SU-DHL-6 (cell line): ENCODE measurements at regions not wholly inside any gene's neighbourhood (a gene's known extent, or its start where the extent isn't known, plus 50 kb on each side); places are given as distances from the start of the nearest gene placed in this dataset.
"Not testable (repeated sequence)": the region's sequence is repeated elsewhere in the genome, so short reads cannot be mapped to it uniquely, and the experiment has no call there.

Source experiments
- H2AFZ ChIP-seq: fragments of 200-600 bp; sonication (generic); 2 replicates; pipeline ENCODE4 v1.6.1; 2014; ENCODE audit warnings: low read depth, mild to moderate bottlenecking, moderate library complexity, mixed read lengths, antibody characterized with exemption, low read length; ENCODE audit not compliant: severe bottlenecking
- H3F3A ChIP-seq: fragments of 200-600 bp; shearing (Covaris generic); 2 replicates; pipeline ENCODE4 v1.6.0; 2016; ENCODE audit warnings: antibody characterized with exemption, mild to moderate bottlenecking; ENCODE audit not compliant: insufficient read depth
- H3K27ac ChIP-seq: fragments of 200-600 bp; sonication (generic); 2 replicates; pipeline ENCODE4 v1.5.1; 2016; ENCODE audit warnings: low read depth, mild to moderate bottlenecking, low read length, moderate library complexity, mixed read lengths
- H3K27me3 ChIP-seq: fragments of 200-600 bp; sonication (generic), shearing (Covaris generic); 2 replicates; pipeline ENCODE4 v1.6.0; 2014; ENCODE audit warnings: mild to moderate bottlenecking, low read length
- H3K36me3 ChIP-seq: fragments of 200-600 bp; sonication (generic); 2 replicates; pipeline ENCODE4 v1.6.1; 2014; ENCODE audit warnings: mild to moderate bottlenecking, low read length, mixed read lengths
- H3K4me2 ChIP-seq: fragments of 300-600, 200-600 bp; shearing (Covaris generic), sonication (generic); 2 replicates; pipeline ENCODE4 v1.6.0; 2014; ENCODE audit warnings: low read length, low read depth, mild to moderate bottlenecking; ENCODE audit not compliant: poor library complexity, severe bottlenecking
- H3K4me3 ChIP-seq: fragments of 200-600 bp; sonication (generic); 2 replicates; pipeline ENCODE4 v1.5.1; 2014; ENCODE audit warnings: antibody characterized with exemption, low read length, mild to moderate bottlenecking, mixed read lengths; ENCODE audit not compliant: insufficient read depth, poor library complexity, severe bottlenecking
- H3K79me2 ChIP-seq: fragments of 200-600 bp; sonication (generic); 2 replicates; pipeline ENCODE4 v1.6.1; 2014; ENCODE audit warnings: mild to moderate bottlenecking, low read length, moderate library complexity; ENCODE audit not compliant: insufficient read depth
- H3K9ac ChIP-seq: fragments of 200-600 bp; sonication (generic); 2 replicates; pipeline ENCODE4 v1.7.0; 2014; ENCODE audit warnings: mild to moderate bottlenecking, low read length
- H3K9me2 ChIP-seq: fragments of 200-600 bp; sonication (generic); replicated peaks from 2 replicates; pipeline ENCODE4 v1.6.1; 2014; ENCODE audit warnings: low read length; ENCODE audit not compliant: insufficient read depth
- H3K9me3 ChIP-seq: fragments of 200-600 bp; sonication (generic); 2 replicates; pipeline ENCODE4 v1.6.1; 2014; ENCODE audit warnings: low read length, mixed read lengths; ENCODE audit not compliant: insufficient read depth
- H4K20me1 ChIP-seq: fragments of 200-600 bp; sonication (generic); 2 replicates; pipeline ENCODE4 v1.6.1; 2014; ENCODE audit warnings: low read depth, mild to moderate bottlenecking, antibody characterized with exemption, low read length, moderate library complexity, mixed read lengths
- EZH2phosphoT487 ChIP-seq: fragments of 200-600 bp; sonication (generic), shearing (Covaris generic); conservative IDR thresholded peaks from 2 replicates; pipeline ENCODE4 v1.6.1; 2018; ENCODE audit warnings: mild to moderate bottlenecking, antibody characterized with exemption, low read length, moderate library complexity, mixed read lengths
- TF ChIP-seq, protein P1 (sequence below): fragments of 200-600 bp; sonication (generic); IDR thresholded peaks from one replicate; pipeline ENCODE4 v1.5.1; 2017; ENCODE audit warnings: antibody characterized with exemption, mild to moderate bottlenecking, low read length, moderate library complexity; ENCODE audit not compliant: insufficient read depth, poor library complexity, severe bottlenecking

DNA sequence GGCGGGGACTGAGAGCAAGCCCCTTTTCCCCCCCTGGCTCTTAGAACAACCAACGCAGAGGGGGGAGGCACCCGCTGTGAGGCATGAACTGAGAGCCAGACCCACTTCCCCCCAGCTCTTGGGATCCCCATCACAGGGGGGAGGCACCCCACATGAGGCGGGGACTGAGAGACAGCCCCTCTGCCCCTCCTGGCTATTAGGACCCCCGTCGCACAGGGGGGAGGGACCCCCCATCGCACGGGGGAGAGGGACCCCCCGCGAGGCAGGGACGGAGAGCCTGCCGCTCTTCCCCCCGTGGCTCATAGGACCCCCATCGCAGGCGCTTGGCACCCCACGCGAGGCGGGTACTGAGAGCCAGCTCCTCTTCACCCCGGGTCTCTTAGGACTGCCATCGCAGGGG is 195.8 kb upstream of the PZP start:
- Histone ChIP-seq H3K27ac (no peak overlapping the region), H3F3A (no peaks in the 10 kb centered on the region), H3K9ac (no peak overlapping the region), H3K9me2 (no peaks in the 10 kb centered on the region), H3K4me3 (no peak overlapping the region), H3K4me2 (no peak overlapping the region), H3K79me2 (no peaks in the 10 kb centered on the region), H3K27me3 (no peaks in the 10 kb centered on the region), H2AFZ (no peak overlapping the region), H3K9me3 (no peaks in the 10 kb centered on the region), H4K20me1 (no peaks in the 10 kb centered on the region), H3K36me3 (no peaks in the 10 kb centered on the region)
- TF ChIP-seq, protein P1, sequence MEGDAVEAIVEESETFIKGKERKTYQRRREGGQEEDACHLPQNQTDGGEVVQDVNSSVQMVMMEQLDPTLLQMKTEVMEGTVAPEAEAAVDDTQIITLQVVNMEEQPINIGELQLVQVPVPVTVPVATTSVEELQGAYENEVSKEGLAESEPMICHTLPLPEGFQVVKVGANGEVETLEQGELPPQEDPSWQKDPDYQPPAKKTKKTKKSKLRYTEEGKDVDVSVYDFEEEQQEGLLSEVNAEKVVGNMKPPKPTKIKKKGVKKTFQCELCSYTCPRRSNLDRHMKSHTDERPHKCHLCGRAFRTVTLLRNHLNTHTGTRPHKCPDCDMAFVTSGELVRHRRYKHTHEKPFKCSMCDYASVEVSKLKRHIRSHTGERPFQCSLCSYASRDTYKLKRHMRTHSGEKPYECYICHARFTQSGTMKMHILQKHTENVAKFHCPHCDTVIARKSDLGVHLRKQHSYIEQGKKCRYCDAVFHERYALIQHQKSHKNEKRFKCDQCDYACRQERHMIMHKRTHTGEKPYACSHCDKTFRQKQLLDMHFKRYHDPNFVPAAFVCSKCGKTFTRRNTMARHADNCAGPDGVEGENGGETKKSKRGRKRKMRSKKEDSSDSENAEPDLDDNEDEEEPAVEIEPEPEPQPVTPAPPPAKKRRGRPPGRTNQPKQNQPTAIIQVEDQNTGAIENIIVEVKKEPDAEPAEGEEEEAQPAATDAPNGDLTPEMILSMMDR = no peak
- TF ChIP-seq EZH2phosphoT487 = no peak

DNA sequence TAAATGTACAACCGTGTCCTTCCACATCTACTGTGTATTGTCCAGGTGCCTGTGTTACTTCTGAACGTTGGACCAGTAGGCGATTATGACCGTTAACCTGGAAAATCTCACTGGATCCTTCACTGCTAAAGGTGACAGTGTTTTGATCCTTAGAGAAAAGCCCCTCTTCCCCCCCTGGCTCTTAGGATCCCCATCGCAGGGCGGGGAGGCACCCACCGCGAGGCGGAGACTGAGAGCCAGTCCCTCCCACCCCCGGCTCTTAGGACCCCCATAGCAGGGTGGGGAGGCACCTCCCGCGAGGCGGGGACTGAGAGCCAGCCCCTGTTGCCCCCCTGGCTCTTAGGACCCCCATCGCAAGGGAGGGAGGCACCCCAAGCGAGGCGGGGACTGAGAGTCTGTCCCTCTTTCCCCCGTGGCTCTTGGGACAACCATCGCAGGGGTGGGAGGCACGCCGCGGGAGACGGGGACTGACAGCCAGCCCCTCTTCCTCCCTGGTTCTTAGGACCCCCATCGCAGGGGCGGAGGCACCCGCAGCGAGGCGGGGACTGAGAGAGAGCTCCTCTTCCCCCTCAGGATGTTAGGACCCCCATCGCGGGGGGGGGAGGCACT is 194.3 kb upstream of the PZP start:
- not testable (repeated sequence) for H4K20me1 ChIP-seq, H3K27ac ChIP-seq, H3K4me2 ChIP-seq, H3K79me2 ChIP-seq, H2AFZ ChIP-seq, H3K9me2 ChIP-seq, H3K9me3 ChIP-seq, H3F3A ChIP-seq, H3K27me3 ChIP-seq, H3K36me3 ChIP-seq, H3K4me3 ChIP-seq
- peak overlapping the region; percentile 37; the same call in 1 of the 2 replicates for H3K9ac ChIP-seq

DNA sequence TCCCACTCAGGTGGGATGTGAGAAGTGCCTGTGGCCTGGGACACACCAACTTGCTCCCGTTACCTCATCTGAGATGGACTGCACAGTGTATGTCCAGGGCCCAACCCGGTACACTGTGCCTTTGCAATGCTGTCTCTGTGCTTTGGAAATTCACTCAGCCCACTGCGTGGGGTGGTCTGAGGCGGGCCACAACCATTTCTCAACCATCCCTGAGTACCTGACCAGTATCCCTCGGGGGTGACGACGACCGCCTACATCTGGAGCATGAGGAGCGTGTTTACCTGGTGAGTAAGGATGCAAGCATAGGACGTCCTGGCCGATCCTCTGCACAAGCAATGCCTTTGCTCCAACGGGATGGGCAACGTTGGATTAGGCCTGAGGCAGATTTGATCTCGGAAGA is 188.2 kb upstream of the PZP start:
- not testable (repeated sequence) for H3K9me3 ChIP-seq, H3K27ac ChIP-seq, H3K27me3 ChIP-seq

DNA sequence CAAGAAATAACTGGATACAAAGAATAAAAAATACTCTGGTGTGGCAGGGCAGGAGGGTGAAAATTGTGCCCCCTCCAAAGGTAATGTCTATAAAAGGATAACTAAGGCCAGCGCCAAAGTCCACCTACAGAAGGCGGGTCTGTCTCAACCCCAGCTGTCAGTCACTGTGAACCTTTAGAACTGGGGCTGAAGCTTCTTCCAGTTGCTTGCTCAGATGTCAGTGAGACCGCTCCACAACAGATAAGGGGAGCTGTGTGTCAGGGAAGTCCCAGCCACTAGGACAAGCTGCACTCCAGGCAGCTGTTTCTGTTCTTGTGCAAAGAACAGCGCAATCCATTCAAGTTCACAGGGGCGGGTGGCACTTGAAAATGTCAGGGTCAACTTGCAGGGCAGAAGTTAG is 187.0 kb upstream of the PZP start:
- not testable (repeated sequence) for H3K79me2 ChIP-seq, H3K27me3 ChIP-seq, H3K36me3 ChIP-seq, H3K4me3 ChIP-seq, H3K9me3 ChIP-seq, H3K4me2 ChIP-seq, H3K27ac ChIP-seq, H3K9ac ChIP-seq, H3K9me2 ChIP-seq, H2AFZ ChIP-seq, H3F3A ChIP-seq, H4K20me1 ChIP-seq

More for the DNA sequence above, 188.2 kb upstream of the PZP start:
- H3K79me2 ChIP-seq, H3F3A ChIP-seq, H3K4me2 ChIP-seq, H3K9me2 ChIP-seq, H3K9ac ChIP-seq, H2AFZ ChIP-seq, H4K20me1 ChIP-seq, H3K36me3 ChIP-seq, H3K4me3 ChIP-seq: not testable (repeated sequence)

DNA sequence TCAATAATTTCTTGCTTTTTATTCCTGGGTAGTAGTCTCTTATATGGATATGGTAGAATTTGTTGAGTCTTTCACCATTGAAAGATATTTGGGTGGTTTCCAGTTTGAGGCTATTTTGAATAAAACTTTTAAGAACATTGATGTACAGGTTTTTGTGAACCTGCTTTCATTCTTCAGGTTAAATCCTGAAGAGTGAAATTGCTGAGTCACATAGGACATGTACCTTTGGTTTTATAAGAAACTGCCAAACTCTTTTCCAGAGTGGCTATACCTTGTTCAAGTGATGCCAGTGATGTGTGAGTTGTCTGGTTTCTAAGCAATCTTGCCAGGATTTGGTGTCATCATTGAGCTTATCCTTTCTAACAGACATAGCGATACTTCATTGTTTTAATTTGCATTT is 184.6 kb upstream of the PZP start:
- no peaks in the 10 kb centered on the region for H3K79me2 ChIP-seq
- no peak overlapping the region for H3K9ac ChIP-seq
- no peak overlapping the region for H3K4me2 ChIP-seq
- no peaks in the 10 kb centered on the region for H3K27me3 ChIP-seq
- no peak for TF ChIP-seq EZH2phosphoT487
- TF ChIP-seq, protein P1 = no peak
- no peak overlapping the region for H3K4me3 ChIP-seq
- no peaks in the 10 kb centered on the region for H3K36me3 ChIP-seq
- H2AFZ ChIP-seq = no peak overlapping the region
- no peaks in the 10 kb centered on the region for H3F3A ChIP-seq
- no peaks in the 10 kb centered on the region for H3K9me2 ChIP-seq
- no peak overlapping the region for H3K27ac ChIP-seq
- no peaks in the 10 kb centered on the region for H4K20me1 ChIP-seq
- H3K9me3 ChIP-seq = no peaks in the 10 kb centered on the region
